HUES6 (cell line): ENCODE measurements at regions not wholly inside any gene's neighbourhood (a gene's known extent, or its start where the extent isn't known, plus 50 kb on each side); places are given as distances from the start of the nearest gene placed in this dataset.
A peak's percentile ranks its signal among the peaks of the same experiment; 100 is the strongest.

Experiments used
- H3K27ac ChIP-seq: 2 replicates; pipeline ENCODE4 v1.7.0; 2013; ENCODE audit warnings: low read depth, mild to moderate bottlenecking, low read length, inconsistent platforms
- H3K27me3 ChIP-seq: 2 replicates; pipeline ENCODE4 v1.6.1; 2013; ENCODE audit warnings: low read length; ENCODE audit not compliant: control insufficient read depth, insufficient read depth
- H3K36me3 ChIP-seq: 2 replicates; pipeline ENCODE4 v1.6.1; 2013; ENCODE audit warnings: low read length; ENCODE audit not compliant: control insufficient read depth, insufficient read depth
- H3K4me1 ChIP-seq: 2 replicates; pipeline ENCODE4 v1.6.1; 2013; ENCODE audit warnings: low read length; ENCODE audit not compliant: control insufficient read depth, insufficient read depth
- H3K4me3 ChIP-seq: 2 replicates; pipeline ENCODE4 v1.5.1; 2013; ENCODE audit warnings: low read depth, low read length
- H3K9ac ChIP-seq: one replicate; pipeline ENCODE4 v1.6.1; 2013; ENCODE audit warnings: mild to moderate bottlenecking, low read length
- H3K9me3 ChIP-seq: 2 replicates; pipeline ENCODE4 v1.6.1; 2013; ENCODE audit warnings: low read depth, low read length; ENCODE audit not compliant: control insufficient read depth, insufficient read depth

GRCh38 chr1:88457197-88457596, 226.9 kb upstream of the PKN2 start:
- 0 out of 2 replicates have a peak, but pooled peaks cover 3% of the 10 kb centered on the region for H3K27me3 ChIP-seq
- H3K4me1 ChIP-seq = peaks cover 10% of the 10 kb centered on the region
- no peak overlapping the region for H3K9ac ChIP-seq
- H3K4me3 ChIP-seq = no peak overlapping the region
- H3K36me3 ChIP-seq = no peaks in the 10 kb centered on the region
- H3K27ac ChIP-seq = no peak overlapping the region
- H3K9me3 ChIP-seq = no peaks in the 10 kb centered on the region

- Histone ChIP-seq H3K9me3 (no peaks in the 10 kb centered on the region), H3K4me3 (no peak overlapping the region), H3K27me3 (peaks cover 6% of the 10 kb centered on the region; the same call in 1 of the 2 replicates), H3K4me1 (no peaks in the 10 kb centered on the region), H3K36me3 (no peaks in the 10 kb centered on the region), H3K27ac (no peak overlapping the region), H3K9ac (no peak overlapping the region)
Observed at GRCh38 chr1:88461007-88461406, 223.1 kb upstream of the PKN2 start.

- no peaks in the 10 kb centered on the region for H3K9me3 ChIP-seq
- peak overlapping the region; percentile 75 for H3K4me3 ChIP-seq
- peaks cover 6% of the 10 kb centered on the region; the same call in 1 of the 2 replicates for H3K27me3 ChIP-seq
- H3K36me3 ChIP-seq = no peaks in the 10 kb centered on the region
- H3K4me1 ChIP-seq = no peaks in the 10 kb centered on the region
- H3K27ac ChIP-seq = no peak overlapping the region
- H3K9ac ChIP-seq = peak overlapping the region; percentile 81
Observed at GRCh38 chr1:88462096-88462487, 222.0 kb upstream of the PKN2 start.

GRCh38 chr1:88462488-88463261, 221.4 kb upstream of the PKN2 start:
- peak overlapping the region; percentile 75 for H3K4me3 ChIP-seq
- no peaks in the 10 kb centered on the region for H3K4me1 ChIP-seq
- H3K9me3 ChIP-seq = no peaks in the 10 kb centered on the region
- H3K36me3 ChIP-seq = no peaks in the 10 kb centered on the region
- no peak overlapping the region for H3K27ac ChIP-seq
- H3K9ac ChIP-seq = peak overlapping the region; percentile 81
- peaks cover 6% of the 10 kb centered on the region; the same call in 1 of the 2 replicates for H3K27me3 ChIP-seq

- H3K4me3 ChIP-seq = no peak overlapping the region
- no peaks in the 10 kb centered on the region for H3K36me3 ChIP-seq
- no peaks in the 10 kb centered on the region for H3K9me3 ChIP-seq
- no peak overlapping the region for H3K9ac ChIP-seq
- H3K27ac ChIP-seq = no peak overlapping the region
- no peaks in the 10 kb centered on the region for H3K4me1 ChIP-seq
- H3K27me3 ChIP-seq = peaks cover 6% of the 10 kb centered on the region; the same call in 1 of the 2 replicates
Observed at GRCh38 chr1:88463401-88463985, 220.6 kb upstream of the PKN2 start.

GRCh38 chr1:88466011-88466410, 218.1 kb upstream of the PKN2 start:
- H3K4me3 ChIP-seq = no peak overlapping the region
- peaks cover 6% of the 10 kb centered on the region; the same call in 1 of the 2 replicates for H3K27me3 ChIP-seq
- H3K27ac ChIP-seq = no peak overlapping the region
- H3K36me3 ChIP-seq = no peaks in the 10 kb centered on the region
- no peaks in the 10 kb centered on the region for H3K9me3 ChIP-seq
- no peaks in the 10 kb centered on the region for H3K4me1 ChIP-seq
- H3K9ac ChIP-seq = no peak overlapping the region

- H3K4me3 ChIP-seq = no peak overlapping the region
- H3K36me3 ChIP-seq = no peaks in the 10 kb centered on the region
- no peak overlapping the region for H3K27ac ChIP-seq
- peaks cover 4% of the 10 kb centered on the region; the same call in 1 of the 2 replicates for H3K27me3 ChIP-seq
- H3K4me1 ChIP-seq = no peaks in the 10 kb centered on the region
- no peaks in the 10 kb centered on the region for H3K9me3 ChIP-seq
- H3K9ac ChIP-seq = no peak overlapping the region
Observed at GRCh38 chr1:88466899-88467580, 217.0 kb upstream of the PKN2 start.

- H3K36me3 ChIP-seq = no peaks in the 10 kb centered on the region
- H3K27ac ChIP-seq = no peak overlapping the region
- no peaks in the 10 kb centered on the region for H3K27me3 ChIP-seq
- no peak overlapping the region for H3K4me3 ChIP-seq
- no peaks in the 10 kb centered on the region for H3K9me3 ChIP-seq
- H3K9ac ChIP-seq = no peak overlapping the region
- no peaks in the 10 kb centered on the region for H3K4me1 ChIP-seq
Observed at GRCh38 chr1:88472298-88472697, 211.8 kb upstream of the PKN2 start.

- Histone ChIP-seq H3K4me3 (no peak overlapping the region), H3K9ac (no peak overlapping the region), H3K36me3 (no peaks in the 10 kb centered on the region), H3K4me1 (no peaks in the 10 kb centered on the region), H3K9me3 (no peaks in the 10 kb centered on the region), H3K27ac (no peak overlapping the region), H3K27me3 (no peaks in the 10 kb centered on the region)
Observed at GRCh38 chr1:88472714-88473113, 211.4 kb upstream of the PKN2 start.

- no peak overlapping the region for H3K9ac ChIP-seq
- H3K4me3 ChIP-seq = no peak overlapping the region
- H3K4me1 ChIP-seq = no peaks in the 10 kb centered on the region
- no peaks in the 10 kb centered on the region for H3K36me3 ChIP-seq
- no peaks in the 10 kb centered on the region for H3K27me3 ChIP-seq
- H3K27ac ChIP-seq = no peak overlapping the region
- no peaks in the 10 kb centered on the region for H3K9me3 ChIP-seq
Observed at GRCh38 chr1:88474555-88475304, 209.3 kb upstream of the PKN2 start.
